ENCODE measurements at regions not wholly inside any gene's neighbourhood (a gene's known extent, or its start where the extent isn't known, plus 50 kb on each side); places are given as distances from the start of the nearest gene placed in this dataset.
"Not testable (repeated sequence)": the region's sequence is repeated elsewhere in the genome, so short reads cannot be mapped to it uniquely, and the experiment has no call there.

GRCh38 chr14:85895603-85896002 lies 365.7 kb downstream of the FLRT2 start:
- Mint-ChIP-seq H3K9me3 (no peaks in the 10 kb centered on the region), H3K36me3 (ENCODE audit: low read depth) (no peaks in the 10 kb centered on the region), H3K4me1 (ENCODE audit: low read depth) (no peaks in the 10 kb centered on the region), H3K4me3 (no peak overlapping the region), H3K27me3 (no peaks in the 10 kb centered on the region), H3K27ac (no peak overlapping the region)

- Mint-ChIP-seq H3K4me1 (ENCODE audit: low read depth) (no peaks in the 10 kb centered on the region), H3K27ac (no peak overlapping the region), H3K9me3 (no peaks in the 10 kb centered on the region), H3K4me3 (no peak overlapping the region), H3K36me3 (ENCODE audit: low read depth) (no peaks in the 10 kb centered on the region), H3K27me3 (no peaks in the 10 kb centered on the region)
Measured at GRCh38 chr14:85892251-85892650, 362.3 kb downstream of the FLRT2 start.

GRCh38 chr14:85883966-85884365 lies 354.0 kb downstream of the FLRT2 start:
- H3K36me3 Mint-ChIP-seq (ENCODE audit: low read depth): no peaks in the 10 kb centered on the region
- H3K27ac Mint-ChIP-seq: no peak overlapping the region
- H3K27me3 Mint-ChIP-seq: no peaks in the 10 kb centered on the region
- H3K9me3 Mint-ChIP-seq: no peaks in the 10 kb centered on the region
- H3K4me3 Mint-ChIP-seq: no peak overlapping the region
- H3K4me1 Mint-ChIP-seq (ENCODE audit: low read depth): no peaks in the 10 kb centered on the region

GRCh38 chr14:85883101-85883500 lies 353.2 kb downstream of the FLRT2 start:
- H3K27me3 Mint-ChIP-seq: no peaks in the 10 kb centered on the region

GRCh38 chr14:85881935-85882334 lies 352.0 kb downstream of the FLRT2 start:
- no peak overlapping the region for H3K4me3 Mint-ChIP-seq
- H3K4me1 Mint-ChIP-seq (ENCODE audit: low read depth): no peaks in the 10 kb centered on the region
- no peak overlapping the region for H3K27ac Mint-ChIP-seq
- no peaks in the 10 kb centered on the region for H3K27me3 Mint-ChIP-seq
- H3K9me3 Mint-ChIP-seq: no peaks in the 10 kb centered on the region
- no peaks in the 10 kb centered on the region for H3K36me3 Mint-ChIP-seq (ENCODE audit: low read depth)

More at GRCh38 chr14:85883101-85883500, 353.2 kb downstream of the FLRT2 start:
- no peak overlapping the region for H3K27ac Mint-ChIP-seq
- H3K36me3 Mint-ChIP-seq (ENCODE audit: low read depth): no peaks in the 10 kb centered on the region
- no peaks in the 10 kb centered on the region for H3K4me1 Mint-ChIP-seq (ENCODE audit: low read depth)
- H3K9me3 Mint-ChIP-seq: no peaks in the 10 kb centered on the region
- no peak overlapping the region for H3K4me3 Mint-ChIP-seq

GRCh38 chr14:85878874-85879273 lies 348.9 kb downstream of the FLRT2 start:
- no peaks in the 10 kb centered on the region for H3K9me3 Mint-ChIP-seq
- no peaks in the 10 kb centered on the region for H3K4me1 Mint-ChIP-seq (ENCODE audit: low read depth)
- H3K27me3 Mint-ChIP-seq: peaks cover 7% of the 10 kb centered on the region
- no peak overlapping the region for H3K27ac Mint-ChIP-seq
- no peak overlapping the region for H3K4me3 Mint-ChIP-seq
- H3K36me3 Mint-ChIP-seq (ENCODE audit: low read depth): no peaks in the 10 kb centered on the region

- H3K4me1 Mint-ChIP-seq (ENCODE audit: low read depth): no peaks in the 10 kb centered on the region
- no peak overlapping the region for H3K27ac Mint-ChIP-seq
- H3K9me3 Mint-ChIP-seq: no peaks in the 10 kb centered on the region
- peaks cover 11% of the 10 kb centered on the region for H3K27me3 Mint-ChIP-seq
- no peak overlapping the region for H3K4me3 Mint-ChIP-seq
- no peaks in the 10 kb centered on the region for H3K36me3 Mint-ChIP-seq (ENCODE audit: low read depth)
Measured at GRCh38 chr14:85873006-85873405, 343.1 kb downstream of the FLRT2 start.

GRCh38 chr14:85867450-85867849 lies 337.5 kb downstream of the FLRT2 start:
- H3K27ac Mint-ChIP-seq: no peak overlapping the region
- H3K4me1 Mint-ChIP-seq (ENCODE audit: low read depth): no peaks in the 10 kb centered on the region
- H3K27me3 Mint-ChIP-seq: peaks cover 3% of the 10 kb centered on the region
- no peak overlapping the region for H3K4me3 Mint-ChIP-seq
- no peaks in the 10 kb centered on the region for H3K9me3 Mint-ChIP-seq
- H3K36me3 Mint-ChIP-seq (ENCODE audit: low read depth): no peaks in the 10 kb centered on the region

GRCh38 chr14:85865701-85866100 lies 335.8 kb downstream of the FLRT2 start:
- no peaks in the 10 kb centered on the region for H3K36me3 Mint-ChIP-seq (ENCODE audit: low read depth)
- no peak overlapping the region for H3K27ac Mint-ChIP-seq
- no peaks in the 10 kb centered on the region for H3K9me3 Mint-ChIP-seq
- H3K27me3 Mint-ChIP-seq: no peaks in the 10 kb centered on the region
- H3K4me3 Mint-ChIP-seq: no peak overlapping the region
- H3K4me1 Mint-ChIP-seq (ENCODE audit: low read depth): no peaks in the 10 kb centered on the region

- Mint-ChIP-seq H3K9me3 (no peaks in the 10 kb centered on the region), H3K27ac (no peak overlapping the region), H3K4me3 (no peak overlapping the region), H3K36me3 (ENCODE audit: low read depth) (no peaks in the 10 kb centered on the region), H3K27me3 (no peaks in the 10 kb centered on the region), H3K4me1 (ENCODE audit: low read depth) (no peaks in the 10 kb centered on the region)
Measured at GRCh38 chr14:85858634-85859033, 328.7 kb downstream of the FLRT2 start.

GRCh38 chr14:85856430-85856829 lies 326.5 kb downstream of the FLRT2 start:
- no peaks in the 10 kb centered on the region for H3K36me3 Mint-ChIP-seq (ENCODE audit: low read depth)
- no peaks in the 10 kb centered on the region for H3K27me3 Mint-ChIP-seq
- H3K4me1 Mint-ChIP-seq (ENCODE audit: low read depth): no peaks in the 10 kb centered on the region
- H3K27ac Mint-ChIP-seq: no peak overlapping the region
- H3K9me3 Mint-ChIP-seq: no peaks in the 10 kb centered on the region
- no peak overlapping the region for H3K4me3 Mint-ChIP-seq

- H3K4me3 Mint-ChIP-seq: no peak overlapping the region
Measured at GRCh38 chr14:85853996-85854526, 324.1 kb downstream of the FLRT2 start.

GRCh38 chr14:85852906-85853305 lies 323.0 kb downstream of the FLRT2 start:
- Mint-ChIP-seq H3K4me3 (no peak overlapping the region), H3K27me3 (no peaks in the 10 kb centered on the region), H3K27ac (no peak overlapping the region), H3K36me3 (ENCODE audit: low read depth) (no peaks in the 10 kb centered on the region), H3K9me3 (no peaks in the 10 kb centered on the region), H3K4me1 (ENCODE audit: low read depth) (no peaks in the 10 kb centered on the region)

More at GRCh38 chr14:85853996-85854526, 324.1 kb downstream of the FLRT2 start:
- H3K36me3 Mint-ChIP-seq (ENCODE audit: low read depth): no peaks in the 10 kb centered on the region
- no peak overlapping the region for H3K27ac Mint-ChIP-seq
- H3K4me1 Mint-ChIP-seq (ENCODE audit: low read depth): no peaks in the 10 kb centered on the region
- no peaks in the 10 kb centered on the region for H3K27me3 Mint-ChIP-seq
- no peaks in the 10 kb centered on the region for H3K9me3 Mint-ChIP-seq

GRCh38 chr14:85852123-85852522 lies 322.2 kb downstream of the FLRT2 start:
- not testable (repeated sequence) for H3K27ac Mint-ChIP-seq; H3K9me3 Mint-ChIP-seq; H3K27me3 Mint-ChIP-seq; H3K4me3 Mint-ChIP-seq; H3K4me1 Mint-ChIP-seq (ENCODE audit: low read depth); H3K36me3 Mint-ChIP-seq (ENCODE audit: low read depth)

GRCh38 chr14:85830549-85830948 lies 300.6 kb downstream of the FLRT2 start:
- H3K9me3 Mint-ChIP-seq; H3K27me3 Mint-ChIP-seq; H3K36me3 Mint-ChIP-seq (ENCODE audit: low read depth); H3K27ac Mint-ChIP-seq; H3K4me1 Mint-ChIP-seq (ENCODE audit: low read depth); H3K4me3 Mint-ChIP-seq: not testable (repeated sequence)

- not testable (repeated sequence) for H3K9me3 Mint-ChIP-seq, H3K27me3 Mint-ChIP-seq
Measured at GRCh38 chr14:85829601-85830000, 299.7 kb downstream of the FLRT2 start.

More at GRCh38 chr14:85829601-85830000, 299.7 kb downstream of the FLRT2 start:
- H3K27ac Mint-ChIP-seq; H3K4me1 Mint-ChIP-seq (ENCODE audit: low read depth); H3K36me3 Mint-ChIP-seq (ENCODE audit: low read depth); H3K4me3 Mint-ChIP-seq: not testable (repeated sequence)

Data from stimulated activated naive CD8-positive, alpha-beta T cell treated with anti-CD3 and anti-CD28 coated beads, Interleukin-15, Interleukin-2, amounts not matched to agents 100 ng/mL and 50 ng/mL, for 24 hours (primary cell).